ENCODE measurements at regions not wholly inside any gene's neighbourhood (a gene's known extent, or its start where the extent isn't known, plus 50 kb on each side); places are given as distances from the start of the nearest gene placed in this dataset.

GRCh38 chr3:102896851-102897621, 462.2 kb downstream of the ZPLD1 start:
- TF ChIP-seq CTCF (IDR thresholded peaks at IDR 0.05; ENCODE audit: low read depth, low read length, missing control alignments) = no peak
- H3K4me3 ChIP-seq (replicated peaks; ENCODE audit: low read depth, low read length) = no peak overlapping the region
- DNase-seq (ENCODE audit: extremely low read depth, low read depth) = no peak

GRCh38 chr3:102904629-102905028, 469.8 kb downstream of the ZPLD1 start:
- no peak overlapping the region for H3K4me3 ChIP-seq (replicated peaks; ENCODE audit: low read depth, low read length)
- no peak for DNase-seq (ENCODE audit: extremely low read depth, low read depth)
- TF ChIP-seq CTCF (IDR thresholded peaks at IDR 0.05; ENCODE audit: low read depth, low read length, missing control alignments) = no peak

- no peak overlapping the region for H3K4me3 ChIP-seq (replicated peaks; ENCODE audit: low read depth, low read length)
- no peak for TF ChIP-seq CTCF (IDR thresholded peaks at IDR 0.05; ENCODE audit: low read depth, low read length, missing control alignments)
- DNase-seq (ENCODE audit: extremely low read depth, low read depth) = no peak
These were observed 471.0 kb downstream of the ZPLD1 start for GRCh38 chr3:102905811-102906210.

GRCh38 chr3:102906818-102907217, 472.0 kb downstream of the ZPLD1 start:
- no peak for TF ChIP-seq CTCF (IDR thresholded peaks at IDR 0.05; ENCODE audit: low read depth, low read length, missing control alignments)
- DNase-seq (ENCODE audit: extremely low read depth, low read depth) = no peak
- no peak overlapping the region for H3K4me3 ChIP-seq (replicated peaks; ENCODE audit: low read depth, low read length)

GRCh38 chr3:102909904-102910303, 475.1 kb downstream of the ZPLD1 start:
- no peak for TF ChIP-seq CTCF (IDR thresholded peaks at IDR 0.05; ENCODE audit: low read depth, low read length, missing control alignments)
- DNase-seq (ENCODE audit: extremely low read depth, low read depth) = no peak
- H3K4me3 ChIP-seq (replicated peaks; ENCODE audit: low read depth, low read length) = no peak overlapping the region

- DNase-seq (ENCODE audit: extremely low read depth, low read depth) = no peak
- H3K4me3 ChIP-seq (replicated peaks; ENCODE audit: low read depth, low read length) = no peak overlapping the region
- TF ChIP-seq CTCF (IDR thresholded peaks at IDR 0.05; ENCODE audit: low read depth, low read length, missing control alignments) = no peak
These were observed 481.7 kb downstream of the ZPLD1 start for GRCh38 chr3:102916532-102916931.

GRCh38 chr3:102926618-102927017, 491.8 kb downstream of the ZPLD1 start:
- no peak for DNase-seq (ENCODE audit: extremely low read depth, low read depth)
- H3K4me3 ChIP-seq (replicated peaks; ENCODE audit: low read depth, low read length) = no peak overlapping the region
- TF ChIP-seq CTCF (IDR thresholded peaks at IDR 0.05; ENCODE audit: low read depth, low read length, missing control alignments) = no peak

Data from HFF-Myc (cell line).